Panc1 (cell line): ENCODE measurements at regions not wholly inside any gene's neighbourhood (a gene's known extent, or its start where the extent isn't known, plus 50 kb on each side); places are given as distances from the start of the nearest gene placed in this dataset.

Experiments used
- ATAC-seq: fragments of 200-7000 bp; cut with Tn5 transposase; 2 replicates; pipeline ENCODE4 v1.9.1; 2020; ENCODE audit warnings: mild to moderate bottlenecking, moderate library complexity
- BruUV-seq: library from RNA; stranded (reverse); fragments of 400-500 nt; replicated peaks from 2 replicates; lab custom pipeline; 2021; lab: Mats Ljungman, UMichigan
- CTCF ChIA-PET: fragments of 300-600 bp; sonication (Branson Sonifier 250); formaldehyde crosslinking; loops from one replicate; lab custom pipeline; 2022; ENCODE audit warnings: antibody characterized with exemption; lab: Charles Lee
- POLR2A ChIA-PET: fragments of 300-600 bp; sonication (Branson Sonifier 250); formaldehyde crosslinking; loops from one replicate; lab custom pipeline; 2022; ENCODE audit warnings: antibody characterized with exemption; lab: Charles Lee
- DNase-seq: peaks from one replicate; pipeline ENCODE4 v3.0.0-alpha.2; 2010; ENCODE audit warnings: low read depth, low spot score
- H3K27ac ChIP-seq: 2 replicates; pipeline ENCODE4 v1.5.1; 2011; ENCODE audit warnings: mild to moderate bottlenecking, low read length, inconsistent platforms
- H3K27me3 ChIP-seq: fragments of 200-500 bp; sonication (Bioruptor generic); 2 replicates; pipeline ENCODE4 v1.6.0; 2014; ENCODE audit warnings: low read length, inconsistent platforms; ENCODE audit not compliant: control insufficient read depth, insufficient read depth
- H3K36me3 ChIP-seq: fragments of 200-500 bp; sonication (Bioruptor generic); 2 replicates; pipeline ENCODE4 v1.5.1; 2014; ENCODE audit warnings: inconsistent platforms, mild to moderate bottlenecking, low read length, moderate library complexity; ENCODE audit not compliant: control insufficient read depth, insufficient read depth
- H3K4me1 ChIP-seq: 2 replicates; pipeline ENCODE4 v1.5.1; 2011; ENCODE audit warnings: inconsistent platforms, mild to moderate bottlenecking, low read length, moderate library complexity; ENCODE audit not compliant: control insufficient read depth, insufficient read depth
- H3K4me3 ChIP-seq, 2 experiments: 2 replicates each; pipeline ENCODE4 v1.5.1; 2011 to 2012; ENCODE audit warnings: low read depth in 2 of 2, low read length in 2 of 2, mild to moderate bottlenecking in 2 of 2, inconsistent platforms in 1 of 2, moderate library complexity in 1 of 2
- H3K9me3 ChIP-seq: fragments of 200-500 bp; sonication (Bioruptor generic); 2 replicates; pipeline ENCODE4 v1.5.1; 2014; ENCODE audit warnings: low read depth, mild to moderate bottlenecking, inconsistent platforms, low read length, moderate library complexity; ENCODE audit not compliant: control insufficient read depth, insufficient read depth
- CTCF ChIP-seq: fragments of 450-650 bp; IDR thresholded peaks from 2 replicates; pipeline ENCODE4 v1.5.1; 2017; ENCODE audit warnings: mild to moderate bottlenecking
- POLR2AphosphoS5 ChIP-seq: IDR thresholded peaks from 2 replicates; pipeline ENCODE4 v1.6.1; 2012; ENCODE audit warnings: mild to moderate bottlenecking, low read depth, low read length, moderate library complexity
- REST ChIP-seq, 2 experiments: IDR thresholded peaks; 2 replicates each; pipeline ENCODE4 v1.6.1; 2011 to 2012; ENCODE audit warnings: low read depth in 2 of 2, control low read depth in 1 of 2, low read length in 1 of 2, mild to moderate bottlenecking in 1 of 2, moderate library complexity in 1 of 2; ENCODE audit not compliant: insufficient read depth in 1 of 2
- SIN3A ChIP-seq: IDR thresholded peaks from 2 replicates; pipeline ENCODE4 v1.6.1; 2012; ENCODE audit warnings: low read depth, mild to moderate bottlenecking, low read length, moderate library complexity, borderline replicate concordance; ENCODE audit not compliant: insufficient read depth
- TCF7L2 ChIP-seq: IDR thresholded peaks from 2 replicates; pipeline ENCODE4 v1.6.1; 2011; ENCODE audit warnings: mild to moderate bottlenecking, low read depth, low read length, inconsistent platforms
- in situ Hi-C: cut with HindIII; loops from 2 replicates; pipeline ENCODE4 v1.10.0; 2016; ENCODE audit warnings: low sequenced_read_pairs, low pct_unique_long_range_greater_than_20kb
- intact Hi-C: fragments of 100-400 bp; cut with micrococcal nuclease; formaldehyde crosslinking; loops from one replicate; pipeline ENCODE4 v1.10.0; 2022; ENCODE audit not compliant: unreplicated experiment

GRCh38 chr13:40472427-40473220, 193.8 kb downstream of the FOXO1 start:
- no TSS peak for BruUV-seq
- no peak for ATAC-seq

GRCh38 chr13:40475617-40476016, 190.8 kb downstream of the FOXO1 start:
- no peak for ATAC-seq
- POLR2A ChIA-PET: no interaction called here

More at GRCh38 chr13:40472427-40473220, 193.8 kb downstream of the FOXO1 start:
- no peak for DNase-seq
- in situ Hi-C loops (no loop called here), intact Hi-C loops (no loop called here)
- H3K9me3 ChIP-seq: no peaks in the 10 kb centered on the region
- H3K27me3 ChIP-seq: no peaks in the 10 kb centered on the region
- TF ChIP-seq CTCF: no peak
- TF ChIP-seq TCF7L2: no peak
- TF ChIP-seq POLR2AphosphoS5: no peak
- no peak for TF ChIP-seq SIN3A
- TF ChIP-seq REST (IDR thresholded peaks at IDR 0.05; ENCODE audit: insufficient read depth in 1 of 2, low read depth in 2 of 2, low read length in 1 of 2): no peak
- H3K4me3 ChIP-seq: no peak overlapping the region
- CTCF ChIA-PET: no interaction called here
- no peaks in the 10 kb centered on the region for H3K36me3 ChIP-seq
- no peak overlapping the region for H3K27ac ChIP-seq
- POLR2A ChIA-PET: interaction anchor here (0.6 kb wide), 1 partner anchor 15 kb away, joined by 9 read pairs; no protein-coding TSS in a partner anchor
- H3K4me1 ChIP-seq: no peaks in the 10 kb centered on the region

More at GRCh38 chr13:40475617-40476016, 190.8 kb downstream of the FOXO1 start:
- CTCF ChIA-PET: no interaction called here
- no peaks in the 10 kb centered on the region for H3K4me1 ChIP-seq
- no peak overlapping the region for H3K27ac ChIP-seq
- no peaks in the 10 kb centered on the region for H3K27me3 ChIP-seq
- intact Hi-C loops: no loop called here
- H3K9me3 ChIP-seq: no peaks in the 10 kb centered on the region
- in situ Hi-C loops: no loop called here
- H3K36me3 ChIP-seq: no peaks in the 10 kb centered on the region
- TF ChIP-seq CTCF (no peak), TCF7L2 (no peak), REST (IDR thresholded peaks at IDR 0.05; ENCODE audit: insufficient read depth in 1 of 2, low read depth in 2 of 2, low read length in 1 of 2) (no peak), POLR2AphosphoS5 (no peak), SIN3A (no peak)
- no peak overlapping the region for H3K4me3 ChIP-seq
- BruUV-seq: no TSS peak
- no peak for DNase-seq
